IMR-90 (cell line): ENCODE measurements at regions not wholly inside any gene's neighbourhood (a gene's known extent, or its start where the extent isn't known, plus 50 kb on each side); places are given as distances from the start of the nearest gene placed in this dataset.

Experiments
- ATAC-seq: fragments of 200-7000 bp; cut with Tn5 transposase; 2 replicates; pipeline ENCODE4 v1.9.1; 2020; ENCODE audit warnings: low read depth, mild to moderate bottlenecking, moderate library complexity
- BruUV-seq: library from RNA; stranded (reverse); fragments of 400-500 nt; replicated peaks from 2 replicates; lab custom pipeline; 2021; lab: Mats Ljungman, UMichigan
- CTCF ChIA-PET: fragments of 300-600 bp; formaldehyde crosslinking; extraction: SDS; loops from one replicate; lab custom pipeline; 2021; ENCODE audit warnings: antibody characterized with exemption; lab: Yijun Ruan, JAX
- POLR2A ChIA-PET: fragments of 300-600 bp; sonication (Branson Sonifier 250); formaldehyde crosslinking; loops from one replicate; lab custom pipeline; 2022; ENCODE audit warnings: antibody characterized with exemption; ENCODE audit not compliant: unreplicated experiment; lab: Charles Lee
- DNase-seq: peaks from one replicate; pipeline ENCODE4 v3.0.0; 2013
- H2AFZ ChIP-seq: replicated peaks from 2 replicates; pipeline ENCODE3; 2013; ENCODE audit warnings: low read length, mild to moderate bottlenecking; ENCODE audit not compliant: poor library complexity
- H2AK5ac ChIP-seq: 2 replicates; pipeline ENCODE4 v1.6.1; 2013; ENCODE audit warnings: low read depth, low read length, inconsistent platforms
- H2AK9ac ChIP-seq: replicated peaks from 2 replicates; pipeline ENCODE3; 2013; ENCODE audit warnings: mild to moderate bottlenecking, low read depth, low read length, moderate library complexity; ENCODE audit not compliant: poor library complexity
- H2BK120ac ChIP-seq: 2 replicates; pipeline ENCODE4 v1.6.1; 2013; ENCODE audit warnings: low read depth, low read length, inconsistent platforms
- H2BK15ac ChIP-seq: 3 replicates; pipeline ENCODE4 v1.6.1; 2013; ENCODE audit warnings: low read depth, low read length, inconsistent platforms
- H2BK20ac ChIP-seq: 2 replicates; pipeline ENCODE4 v1.6.1; 2013; ENCODE audit warnings: low read depth, mild to moderate bottlenecking, inconsistent platforms, low read length, moderate library complexity
- H2BK5ac ChIP-seq: 2 replicates; pipeline ENCODE4 v1.6.1; 2013; ENCODE audit warnings: mild to moderate bottlenecking, low read depth, low read length, inconsistent platforms; ENCODE audit not compliant: poor library complexity, severe bottlenecking
- H3K14ac ChIP-seq: replicated peaks from 2 replicates; pipeline ENCODE4 v1.6.1; 2013; ENCODE audit warnings: low read depth, low read length, inconsistent platforms
- H3K18ac ChIP-seq: 2 replicates; pipeline ENCODE4 v1.6.1; 2013; ENCODE audit warnings: low read depth, low read length, control low read depth
- H3K23ac ChIP-seq: 2 replicates; pipeline ENCODE4 v1.6.1; 2013; ENCODE audit warnings: low read depth, low read length, inconsistent platforms
- H3K27ac ChIP-seq: 2 replicates; pipeline ENCODE4 v1.5.1; 2013; ENCODE audit warnings: mild to moderate bottlenecking, control low read depth, low read length; ENCODE audit not compliant: insufficient read depth
- H3K27me3 ChIP-seq: 2 replicates; pipeline ENCODE4 v1.6.1; 2013; ENCODE audit warnings: low read length; ENCODE audit not compliant: control insufficient read depth, insufficient read depth
- H3K36me3 ChIP-seq: 2 replicates; pipeline ENCODE4 v1.6.1; 2013; ENCODE audit warnings: low read length, mixed read lengths; ENCODE audit not compliant: control insufficient read depth, insufficient read depth
- H3K4ac ChIP-seq: 2 replicates; pipeline ENCODE4 v1.6.1; 2013; ENCODE audit warnings: low read depth, low read length, inconsistent platforms
- H3K4me1 ChIP-seq: 2 replicates; pipeline ENCODE4 v1.6.1; 2013; ENCODE audit warnings: low read length, mixed read lengths; ENCODE audit not compliant: control insufficient read depth, insufficient read depth
- H3K4me2 ChIP-seq: 2 replicates; pipeline ENCODE4 v1.6.1; 2013; ENCODE audit warnings: low read depth, mild to moderate bottlenecking, control low read depth, low read length, moderate library complexity
- H3K4me3 ChIP-seq: 2 replicates; pipeline ENCODE4 v1.5.1; 2013; ENCODE audit warnings: low read depth, mild to moderate bottlenecking, control low read depth, low read length, moderate library complexity; ENCODE audit not compliant: insufficient read depth
- H3K56ac ChIP-seq: 2 replicates; pipeline ENCODE4 v1.6.1; 2013; ENCODE audit warnings: low read length, inconsistent platforms; ENCODE audit not compliant: insufficient read depth; ENCODE audit errors: extremely low read depth
- H3K79me1 ChIP-seq, 2 experiments: 2 replicates each; pipeline ENCODE4 v1.6.1; 2013; ENCODE audit warnings: low read length in 2 of 2, inconsistent platforms in 1 of 2, low read depth in 1 of 2
- H3K9ac ChIP-seq: 2 replicates; pipeline ENCODE4 v1.6.1; 2013; ENCODE audit warnings: low read depth, low read length, control low read depth
- H3K9me1 ChIP-seq: 2 replicates; pipeline ENCODE4 v1.6.1; 2013; ENCODE audit warnings: low read length, inconsistent platforms; ENCODE audit not compliant: insufficient read depth
- H3K9me3 ChIP-seq: 2 replicates; pipeline ENCODE4 v1.6.1; 2013; ENCODE audit warnings: low read length; ENCODE audit not compliant: control insufficient read depth, insufficient read depth
- H4K20me1 ChIP-seq: 2 replicates; pipeline ENCODE4 v1.6.1; 2013; ENCODE audit warnings: low read length, inconsistent platforms; ENCODE audit not compliant: insufficient read depth
- H4K5ac ChIP-seq: 2 replicates; pipeline ENCODE4 v1.6.1; 2013; ENCODE audit warnings: mild to moderate bottlenecking, low read depth, low read length, control low read depth
- H4K8ac ChIP-seq, 2 experiments: 2 replicates each; pipeline ENCODE4 v1.6.1; 2013; ENCODE audit warnings: low read depth in 2 of 2, low read length in 2 of 2, control low read depth in 1 of 2, inconsistent platforms in 1 of 2
- H4K91ac ChIP-seq: 2 replicates; pipeline ENCODE4 v1.6.1; 2013; ENCODE audit warnings: low read depth, low read length, inconsistent platforms; ENCODE audit not compliant: insufficient read depth
- CHD1 ChIP-seq: IDR thresholded peaks from 2 replicates; pipeline ENCODE4 v1.6.1; 2012; ENCODE audit warnings: low read depth, low read length, improper control_type of control experiment
- MAZ ChIP-seq: IDR thresholded peaks from 2 replicates; pipeline ENCODE4 v1.6.1; 2012; ENCODE audit warnings: low read depth, mild to moderate bottlenecking, low read length, improper control_type of control experiment, moderate library complexity, borderline replicate concordance
- NFE2L2 ChIP-seq: fragments of 150-350 bp; IDR thresholded peaks from 2 replicates; pipeline ENCODE4 v1.6.1; 2016; ENCODE audit warnings: low read depth, mild to moderate bottlenecking, low read length
- RAD21 ChIP-seq: IDR thresholded peaks from 2 replicates; pipeline ENCODE4 v1.6.1; 2012; ENCODE audit warnings: low read length, improper control_type of control experiment
- WGBS, 2 experiments: methylation state at CpG; one replicate each; pipeline versions ENCODE4 v1.1.5 to v1.1.7; 2013; ENCODE audit warnings: missing lambda C conversion rate in 2 of 2; ENCODE audit not compliant: insufficient read length in 1 of 2; ENCODE audit errors: extremely low coverage in 2 of 2; 5-methylcytosine and 5-hydroxymethylcytosine counted together
- dilution Hi-C: fragments of 300-500 bp; cut with HindIII; formaldehyde crosslinking; loops from one replicate; pipeline ENCODE4 v1.14.3; 2018; ENCODE audit warnings: low sequenced_read_pairs; ENCODE audit not compliant: unreplicated experiment
- in situ Hi-C: fragments of 300-500 bp; cut with MboI; formaldehyde crosslinking; loops from 3 replicates; pipeline ENCODE4 v1.14.3; 2019; ENCODE audit warnings: low sequenced_read_pairs, inconsistent platforms, mixed read lengths
- intact Hi-C: fragments of 100-400 bp; cut with micrococcal nuclease; formaldehyde crosslinking; loops from 2 replicates; pipeline ENCODE4 v1.10.0; 2022

GRCh38 chr15:26097216-26097615 is 234.1 kb upstream of the ATP10A start:
- H2AK5ac ChIP-seq: no peak overlapping the region
- H4K8ac ChIP-seq: no peak overlapping the region
- H2AFZ ChIP-seq: no peak overlapping the region
- H2BK15ac ChIP-seq: no peak overlapping the region
- H3K4ac ChIP-seq: no peak overlapping the region
- H3K4me2 ChIP-seq: no peak overlapping the region
- no peak overlapping the region for H3K18ac ChIP-seq
- H2BK120ac ChIP-seq: no peak overlapping the region
- in situ Hi-C loops: no loop called here
- no peak overlapping the region for H3K27ac ChIP-seq
- H3K79me1 ChIP-seq: no peaks in the 10 kb centered on the region
- no peak overlapping the region for H2BK20ac ChIP-seq
- ChIA-PET CTCF (no interaction called here), POLR2A (no interaction called here)
- no peak for TF ChIP-seq MAZ
- no peak for TF ChIP-seq RAD21
- no peak for TF ChIP-seq NFE2L2
- no peak for TF ChIP-seq CHD1
- no peak overlapping the region for H2AK9ac ChIP-seq
- H3K9ac ChIP-seq: no peak overlapping the region
- dilution Hi-C loops: no loop called here
- BruUV-seq: no TSS peak
- no peaks in the 10 kb centered on the region for H3K9me1 ChIP-seq
- no peaks in the 10 kb centered on the region for H3K9me3 ChIP-seq
- H3K56ac ChIP-seq: no peak overlapping the region
- DNase-seq (no peak), ATAC-seq (no peak)
- no peak overlapping the region for H4K5ac ChIP-seq
- no peaks in the 10 kb centered on the region for H3K36me3 ChIP-seq
- no peaks in the 10 kb centered on the region for H3K27me3 ChIP-seq
- no CpG with 5 or more reads among the region's 6 CpGs for WGBS, 2 experiments
- no peak overlapping the region for H4K91ac ChIP-seq
- H2BK5ac ChIP-seq: no peak overlapping the region
- H4K20me1 ChIP-seq: no peaks in the 10 kb centered on the region
- no peaks in the 10 kb centered on the region for H3K4me1 ChIP-seq
- intact Hi-C loops: no loop called here
- no peak overlapping the region for H3K23ac ChIP-seq
- H3K4me3 ChIP-seq: no peak overlapping the region
- no peak overlapping the region for H3K14ac ChIP-seq
